GM12873 (cell line): ENCODE measurements at regions not wholly inside any gene's neighbourhood (a gene's known extent, or its start where the extent isn't known, plus 50 kb on each side); places are given as distances from the start of the nearest gene placed in this dataset.

ENCODE experiments used
- CTCF ChIP-seq: IDR thresholded peaks from 2 replicates; pipeline ENCODE4 v1.5.1; 2012; ENCODE audit warnings: low read depth, mild to moderate bottlenecking, moderate library complexity, low read length, control low read depth; ENCODE audit not compliant: insufficient read depth; ENCODE audit errors: missing control alignments

GRCh38 chr6:51365566-51365965 lies 546.9 kb downstream of the TFAP2B start:
- TF ChIP-seq CTCF: no peak

DNA sequence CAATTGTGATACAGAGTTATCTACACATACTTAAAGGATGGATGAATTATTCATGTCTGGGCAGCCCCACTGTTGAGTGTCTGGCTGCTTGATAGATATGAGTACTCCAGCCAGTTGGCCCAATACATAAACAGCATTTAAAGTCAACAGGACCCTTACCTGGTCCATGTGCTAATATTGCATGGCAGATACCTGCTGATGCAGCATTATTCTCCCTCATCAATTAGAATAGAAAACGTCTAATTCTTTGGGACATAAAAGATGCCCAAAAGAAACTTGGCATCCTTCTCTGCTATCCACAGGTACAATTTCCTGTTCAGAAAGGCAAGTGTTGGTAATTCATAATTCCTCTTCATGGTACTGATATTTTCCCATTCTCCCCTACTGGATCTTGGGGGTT lies 550.8 kb downstream of the TFAP2B start:
- TF ChIP-seq CTCF: no peak

DNA sequence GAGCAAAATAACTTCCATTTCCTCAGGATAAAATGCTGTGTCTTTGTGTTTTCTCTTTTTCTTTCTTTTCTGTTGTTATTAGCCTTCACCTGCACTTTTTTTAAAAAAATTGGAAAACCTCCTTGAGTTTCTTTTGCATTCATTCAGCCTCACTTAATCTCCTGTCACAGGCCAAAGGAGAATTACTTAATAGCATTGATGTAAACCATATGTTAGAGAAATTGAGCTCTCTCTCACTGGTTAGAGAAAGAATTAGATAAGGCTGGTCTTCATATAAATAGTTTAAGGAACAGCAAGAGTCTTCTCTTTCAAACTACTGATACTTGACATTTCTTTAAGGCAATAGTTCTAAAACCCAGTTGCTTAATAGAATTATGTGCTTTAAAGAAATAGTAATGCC lies 564.2 kb downstream of the TFAP2B start:
- no peak for TF ChIP-seq CTCF

- TF ChIP-seq CTCF: no peak
Observed at GRCh38 chr6:51384736-51385135, 566.1 kb downstream of the TFAP2B start.

- no peak for TF ChIP-seq CTCF
Observed at GRCh38 chr6:51386347-51386836, 567.7 kb downstream of the TFAP2B start.

DNA sequence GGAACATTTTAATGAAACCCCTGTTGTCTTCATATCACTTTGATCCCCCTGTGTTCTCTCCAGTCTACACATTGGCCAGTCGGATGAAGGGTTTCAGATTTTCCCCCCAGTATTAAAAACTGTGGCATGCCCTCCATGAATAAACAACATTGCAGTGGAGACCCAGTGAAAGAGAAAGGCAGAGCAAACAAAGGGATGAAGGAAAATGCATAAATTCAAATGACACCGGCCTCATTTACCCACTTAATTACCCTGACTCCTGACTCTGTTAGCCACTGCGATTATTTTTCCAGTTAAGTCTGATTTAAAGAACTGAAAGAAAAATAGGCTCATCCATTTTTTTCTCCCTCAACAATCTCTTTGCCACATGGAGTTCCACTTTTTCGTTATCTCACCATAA lies 569.2 kb downstream of the TFAP2B start:
- TF ChIP-seq CTCF: no peak

GRCh38 chr6:51394061-51394460 lies 575.4 kb downstream of the TFAP2B start:
- no peak for TF ChIP-seq CTCF

DNA sequence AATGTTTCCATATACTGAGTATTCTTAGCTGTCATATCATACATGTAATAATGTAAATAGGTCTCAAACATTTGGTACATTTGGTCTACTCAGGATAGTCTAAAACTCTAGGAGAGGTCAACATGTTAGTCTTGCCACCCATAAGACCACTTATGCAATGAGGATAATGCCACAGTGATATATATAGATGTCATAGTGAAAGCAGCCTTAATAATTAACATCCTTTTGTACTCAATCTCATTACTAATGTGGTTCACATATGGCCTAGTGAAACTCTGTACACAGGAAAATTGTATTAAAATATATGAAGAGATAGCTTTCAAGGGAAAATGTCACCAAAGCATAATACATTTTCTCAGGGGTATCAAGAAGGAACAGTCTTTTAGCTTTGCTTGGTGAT lies 577.9 kb downstream of the TFAP2B start:
- TF ChIP-seq CTCF: no peak
